KMS-11 (cell line): ENCODE measurements at regions not wholly inside any gene's neighbourhood (a gene's known extent, or its start where the extent isn't known, plus 50 kb on each side); places are given as distances from the start of the nearest gene placed in this dataset.

Experiments used
- H2AFZ ChIP-seq: fragments of 200-600 bp; sonication (generic); 2 replicates; pipeline ENCODE4 v1.6.1; 2016; ENCODE audit warnings: antibody characterized with exemption, mixed run types, low read depth
- H3K27ac ChIP-seq: fragments of 200-600 bp; sonication (generic); 2 replicates; pipeline ENCODE4 v1.6.1; 2016; ENCODE audit warnings: mild to moderate bottlenecking, mixed run types
- H3K27me3 ChIP-seq: fragments of 200-600 bp; sonication (generic); 2 replicates; pipeline ENCODE4 v1.6.1; 2017; ENCODE audit warnings: mild to moderate bottlenecking, low read depth, mixed run types, moderate library complexity; ENCODE audit not compliant: insufficient read depth
- H3K36me3 ChIP-seq: fragments of 200-600 bp; sonication (generic); 2 replicates; pipeline ENCODE4 v1.6.1; 2017; ENCODE audit warnings: mild to moderate bottlenecking, mixed run types; ENCODE audit not compliant: insufficient read depth
- H3K4me1 ChIP-seq: fragments of 200-600 bp; sonication (generic); 2 replicates; pipeline ENCODE4 v1.6.1; 2016; ENCODE audit warnings: mild to moderate bottlenecking, low read depth, mixed run types; ENCODE audit not compliant: poor library complexity, severe bottlenecking
- H3K4me2 ChIP-seq: fragments of 200-600 bp; sonication (generic); 2 replicates; pipeline ENCODE4 v1.7.0; 2016; ENCODE audit warnings: mild to moderate bottlenecking, mixed run types
- H3K4me3 ChIP-seq: fragments of 200-600 bp; sonication (generic); IDR thresholded peaks from 2 replicates; pipeline ENCODE4 v1.6.1; 2017; ENCODE audit warnings: low read depth, low read length, mixed read lengths; ENCODE audit not compliant: insufficient read depth
- H3K79me2 ChIP-seq: fragments of 200-600 bp; sonication (generic); 2 replicates; pipeline ENCODE4 v1.6.1; 2016; ENCODE audit warnings: low read depth, mixed run types; ENCODE audit not compliant: insufficient read depth
- H3K9ac ChIP-seq: fragments of 200-600 bp; sonication (generic); 2 replicates; pipeline ENCODE4 v1.6.1; 2016; ENCODE audit warnings: mild to moderate bottlenecking, mixed run types
- H4K20me1 ChIP-seq: fragments of 200-600 bp; sonication (generic); 2 replicates; pipeline ENCODE4 v1.6.1; 2016; ENCODE audit warnings: mild to moderate bottlenecking, mixed run types; ENCODE audit not compliant: insufficient read depth
- CTCF ChIP-seq: fragments of 200-600 bp; sonication (generic); conservative IDR thresholded peaks from 2 replicates; pipeline ENCODE4 v1.6.1; 2017; ENCODE audit warnings: low read depth, mild to moderate bottlenecking, antibody characterized with exemption, low read length, moderate library complexity, mixed read lengths

GRCh38 chr1:14067036-14067435 lies 367.0 kb downstream of the PRDM2 start:
- no peak overlapping the region for H3K9ac ChIP-seq
- no peaks in the 10 kb centered on the region for H3K79me2 ChIP-seq
- no peak overlapping the region for H3K27ac ChIP-seq
- no peak for TF ChIP-seq CTCF
- no peak overlapping the region for H2AFZ ChIP-seq
- H3K4me1 ChIP-seq: no peaks in the 10 kb centered on the region
- no peaks in the 10 kb centered on the region for H3K36me3 ChIP-seq
- H3K4me2 ChIP-seq: no peak overlapping the region
- H3K27me3 ChIP-seq: no peaks in the 10 kb centered on the region
- H3K4me3 ChIP-seq: no peak overlapping the region
- no peaks in the 10 kb centered on the region for H4K20me1 ChIP-seq

DNA sequence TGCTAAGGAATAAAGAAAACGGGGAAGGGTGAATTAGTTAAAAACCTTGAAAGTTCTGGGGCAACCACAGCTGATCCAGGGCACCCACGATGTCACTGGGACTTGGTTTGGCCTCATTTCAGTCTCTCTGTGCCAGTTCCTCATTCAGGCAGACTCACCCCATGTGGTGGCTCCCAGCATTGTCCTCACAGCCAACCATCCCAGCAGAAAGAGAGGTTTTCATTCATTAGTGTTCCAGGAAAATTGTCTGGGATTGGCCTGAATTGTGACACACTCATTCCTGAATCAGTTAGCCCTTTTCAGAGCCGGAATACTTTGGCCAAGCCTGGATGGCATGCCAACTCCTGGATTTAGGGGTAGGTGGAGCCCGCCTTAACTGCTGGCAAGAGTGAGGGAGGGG lies 367.7 kb downstream of the PRDM2 start:
- Histone ChIP-seq H3K27ac (no peak overlapping the region), H3K9ac (no peak overlapping the region)
- no peak for TF ChIP-seq CTCF

DNA sequence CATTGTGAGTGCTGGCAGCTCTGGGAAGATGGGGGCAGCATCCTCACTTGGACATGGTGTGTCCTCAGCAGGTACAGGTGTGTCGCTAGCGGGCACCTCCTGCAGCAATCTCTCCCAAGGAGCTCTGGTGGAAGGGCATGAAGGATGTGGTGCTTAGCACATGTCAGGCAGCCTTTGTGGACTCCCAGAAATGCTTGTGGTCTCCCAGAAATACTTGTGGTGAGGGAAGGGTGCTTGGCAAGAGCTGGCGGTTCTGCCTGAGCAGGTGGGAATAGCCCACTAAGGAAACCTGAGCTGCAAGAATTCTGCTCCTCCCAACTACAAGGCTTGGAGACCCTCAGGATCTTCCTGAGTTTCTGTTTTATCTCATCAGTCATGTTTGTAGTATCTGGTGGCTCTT lies 371.6 kb downstream of the PRDM2 start:
- Histone ChIP-seq H3K36me3 (no peaks in the 10 kb centered on the region), H4K20me1 (no peaks in the 10 kb centered on the region), H2AFZ (no peak overlapping the region), H3K9ac (no peak overlapping the region), H3K27ac (no peak overlapping the region), H3K27me3 (no peaks in the 10 kb centered on the region), H3K79me2 (no peaks in the 10 kb centered on the region), H3K4me3 (no peak overlapping the region), H3K4me1 (no peaks in the 10 kb centered on the region), H3K4me2 (no peak overlapping the region)
- TF ChIP-seq CTCF: no peak

More for the DNA sequence above, 367.7 kb downstream of the PRDM2 start:
- Histone ChIP-seq H3K27me3 (no peaks in the 10 kb centered on the region), H3K36me3 (no peaks in the 10 kb centered on the region), H3K79me2 (no peaks in the 10 kb centered on the region), H2AFZ (no peak overlapping the region), H3K4me3 (no peak overlapping the region), H3K4me1 (no peaks in the 10 kb centered on the region), H4K20me1 (no peaks in the 10 kb centered on the region), H3K4me2 (no peak overlapping the region)

DNA sequence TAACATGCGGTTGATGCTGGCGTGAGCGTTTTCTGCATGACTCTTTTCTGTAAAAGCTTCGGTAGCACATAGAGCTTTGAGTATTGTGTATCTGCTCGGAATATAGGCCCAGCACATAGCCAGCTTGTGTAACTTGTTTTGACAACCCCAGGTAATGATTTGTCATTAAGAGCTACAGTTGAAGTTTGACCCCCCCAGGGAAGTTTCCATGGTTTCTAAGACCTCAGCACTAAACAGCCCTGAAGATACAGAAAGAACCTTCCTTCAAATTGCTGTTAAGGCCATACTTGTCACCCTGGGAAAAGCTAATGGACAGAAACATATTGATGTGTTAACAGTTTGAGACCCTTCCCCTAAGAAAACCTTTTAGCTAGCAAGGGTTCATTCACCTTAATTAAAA lies 380.7 kb downstream of the PRDM2 start:
- no peak overlapping the region for H2AFZ ChIP-seq
- no peak overlapping the region for H3K9ac ChIP-seq
- H3K4me2 ChIP-seq: no peak overlapping the region
- H3K27me3 ChIP-seq: no peaks in the 10 kb centered on the region
- H3K4me3 ChIP-seq: no peak overlapping the region
- H4K20me1 ChIP-seq: no peaks in the 10 kb centered on the region
- no peaks in the 10 kb centered on the region for H3K36me3 ChIP-seq
- no peak for TF ChIP-seq CTCF
- no peaks in the 10 kb centered on the region for H3K79me2 ChIP-seq
- no peak overlapping the region for H3K27ac ChIP-seq
- H3K4me1 ChIP-seq: no peaks in the 10 kb centered on the region

GRCh38 chr1:14082331-14082730 lies 382.3 kb downstream of the PRDM2 start:
- H3K36me3 ChIP-seq: no peaks in the 10 kb centered on the region
- no peaks in the 10 kb centered on the region for H4K20me1 ChIP-seq
- H3K27ac ChIP-seq: no peak overlapping the region
- H3K27me3 ChIP-seq: no peaks in the 10 kb centered on the region
- H2AFZ ChIP-seq: no peak overlapping the region
- no peaks in the 10 kb centered on the region for H3K4me1 ChIP-seq
- no peaks in the 10 kb centered on the region for H3K79me2 ChIP-seq
- no peak overlapping the region for H3K4me3 ChIP-seq
- TF ChIP-seq CTCF: no peak
- no peak overlapping the region for H3K4me2 ChIP-seq
- H3K9ac ChIP-seq: no peak overlapping the region
